Kidney (tissue), 13 donors: ENCODE measurements at regions not wholly inside any gene's neighbourhood (a gene's known extent, or its start where the extent isn't known, plus 50 kb on each side); places are given as distances from the start of the nearest gene placed in this dataset.
"Not testable (repeated sequence)": the region's sequence is repeated elsewhere in the genome, so short reads cannot be mapped to it uniquely, and the experiment has no call there.

Experiments used
- DNase-seq, 5 donors: peaks; one replicate each; pipeline ENCODE4 v3.0.0-alpha.2; 2013 to 2020
- FAIRE-seq: peaks from 2 replicates; lab custom pipeline; 2012; peaks lifted over from hg19 to GRCh38; lab: Jason Lieb, UNC
- H3K27ac ChIP-seq, 2 donors: one replicate each; pipeline ENCODE4 v1.7.0; 2013; ENCODE audit warnings: low read depth in 2 of 2, low read length in 2 of 2, inconsistent platforms in 1 of 2
- H3K27me3 ChIP-seq: one replicate; pipeline ENCODE4 v1.7.1; 2013; ENCODE audit warnings: low read length, inconsistent platforms; ENCODE audit not compliant: control insufficient read depth, insufficient read depth
- H3K36me3 ChIP-seq, 3 donors: one replicate each; pipeline versions ENCODE4 v1.7.0 to v1.7.1; 2013; ENCODE audit warnings: low read length in 3 of 3, control low read depth in 1 of 3, inconsistent platforms in 1 of 3; ENCODE audit not compliant: insufficient read depth in 3 of 3, control insufficient read depth in 2 of 3
- H3K4me1 ChIP-seq, 3 donors: one replicate each; pipeline versions ENCODE4 v1.7.0 to v1.7.1; 2013; ENCODE audit warnings: low read length in 3 of 3, inconsistent platforms in 1 of 3, low read depth in 1 of 3; ENCODE audit not compliant: control insufficient read depth in 2 of 3, insufficient read depth in 2 of 3
- H3K4me3 ChIP-seq, 3 donors: one replicate each; pipeline versions ENCODE4 v1.7.0 to v1.8.1; 2013; ENCODE audit warnings: low read length in 3 of 3, control low read depth in 1 of 3, inconsistent platforms in 1 of 3
- H3K9ac ChIP-seq, 3 donors: one replicate each; pipeline versions ENCODE4 v1.7.0 to v1.7.1; 2013; ENCODE audit warnings: low read length in 3 of 3, control low read depth in 1 of 3, inconsistent platforms in 1 of 3
- H3K9me3 ChIP-seq, 3 donors: one replicate each; pipeline versions ENCODE4 v1.7.0 to v1.7.1; 2013; ENCODE audit warnings: low read length in 3 of 3, control low read depth in 1 of 3, inconsistent platforms in 1 of 3; ENCODE audit not compliant: control insufficient read depth in 2 of 3, insufficient read depth in 1 of 3
- CTCF ChIP-seq: IDR thresholded peaks from 3 replicates; pipeline ENCODE4 v1.5.1; 2012; ENCODE audit warnings: mild to moderate bottlenecking, moderate library complexity, borderline replicate concordance; ENCODE audit not compliant: insufficient read depth; ENCODE audit errors: extremely low read depth
- intact Hi-C: fragments of 100-400 bp; cut with DNase I; formaldehyde crosslinking; loops from one replicate; pipeline ENCODE4 v1.11.1; 2022
- donor health status: control.
- donor health status: control.
- donor health status: control.
- donor health status: control.
- donor health status: control.
- donor health status: DM: yes; HTN: yes; CAD: no.
- donor health status: Normal renal cell carcinoma (clear cell type).

- H3K4me3 ChIP-seq, H3K27ac ChIP-seq, DNase-seq, H3K9ac ChIP-seq, FAIRE-seq, H3K4me1 ChIP-seq, intact Hi-C loops, H3K9me3 ChIP-seq, H3K36me3 ChIP-seq, H3K27me3 ChIP-seq: not testable (repeated sequence)
Measured at GRCh38 chr20:30899370-30900079, 357.9 kb upstream of the DEFB115 start.

- DNase-seq, H3K9ac ChIP-seq, FAIRE-seq, H3K27me3 ChIP-seq, H3K27ac ChIP-seq, H3K4me1 ChIP-seq, H3K9me3 ChIP-seq, H3K36me3 ChIP-seq, intact Hi-C loops, H3K4me3 ChIP-seq: not testable (repeated sequence)
Measured at GRCh38 chr20:30900080-30900719, 357.3 kb upstream of the DEFB115 start.

GRCh38 chr20:30905231-30905630 is 352.2 kb upstream of the DEFB115 start:
- H3K9me3 ChIP-seq, H3K4me3 ChIP-seq, FAIRE-seq, H3K4me1 ChIP-seq, H3K27me3 ChIP-seq, H3K9ac ChIP-seq, DNase-seq, H3K27ac ChIP-seq, intact Hi-C loops, H3K36me3 ChIP-seq: not testable (repeated sequence)

- TF ChIP-seq CTCF, result no peak
- H3K4me1 ChIP-seq, result no peaks in the 10 kb centered on the region
- no peaks in the 10 kb centered on the region for H3K27me3 ChIP-seq
- H3K4me3 ChIP-seq, result no peak overlapping the region
- no peaks in the 10 kb centered on the region for H3K9me3 ChIP-seq
- intact Hi-C loops, result no loop called here
- DNase-seq (no peak), FAIRE-seq (no peak)
- H3K36me3 ChIP-seq, result no peaks in the 10 kb centered on the region
- H3K9ac ChIP-seq, result no peak overlapping the region
- H3K27ac ChIP-seq, result no peak overlapping the region
Measured at GRCh38 chr20:30910937-30911725, 346.3 kb upstream of the DEFB115 start.

- DNase-seq, H3K27ac ChIP-seq, H3K9me3 ChIP-seq, H3K27me3 ChIP-seq, H3K4me3 ChIP-seq, H3K9ac ChIP-seq, H3K4me1 ChIP-seq, H3K36me3 ChIP-seq, intact Hi-C loops, FAIRE-seq: not testable (repeated sequence)
Measured at GRCh38 chr20:30911832-30912660, 345.4 kb upstream of the DEFB115 start.

GRCh38 chr20:30912661-30913026 is 344.8 kb upstream of the DEFB115 start:
- DNase-seq, H3K36me3 ChIP-seq, intact Hi-C loops, H3K9ac ChIP-seq, H3K4me3 ChIP-seq, H3K27me3 ChIP-seq, H3K9me3 ChIP-seq, FAIRE-seq, H3K27ac ChIP-seq, H3K4me1 ChIP-seq: not testable (repeated sequence)

- H3K4me3 ChIP-seq, DNase-seq, H3K9me3 ChIP-seq, H3K36me3 ChIP-seq, H3K27me3 ChIP-seq, intact Hi-C loops, H3K9ac ChIP-seq, FAIRE-seq, H3K4me1 ChIP-seq, H3K27ac ChIP-seq: not testable (repeated sequence)
Measured at GRCh38 chr20:30916404-30916803, 341.1 kb upstream of the DEFB115 start.
